ENCODE measurements at regions not wholly inside any gene's neighbourhood (a gene's known extent, or its start where the extent isn't known, plus 50 kb on each side); places are given as distances from the start of the nearest gene placed in this dataset.
A peak's percentile ranks its signal among the peaks of the same experiment; 100 is the strongest.
"Not testable (repeated sequence)": the region's sequence is repeated elsewhere in the genome, so short reads cannot be mapped to it uniquely, and the experiment has no call there.

- H3K27ac Mint-ChIP-seq = no peak overlapping the region
- ATAC-seq (no peak), DNase-seq (ENCODE audit: low spot score in 2 of 2) (no peak)
- no peaks in the 10 kb centered on the region for H3K36me3 Mint-ChIP-seq
- no peaks in the 10 kb centered on the region for H3K4me1 Mint-ChIP-seq
- peaks cover 8% of the 10 kb centered on the region for H3K9me3 Mint-ChIP-seq
- no peak overlapping the region for H3K4me3 Mint-ChIP-seq
These were observed 105.0 kb downstream of the ACTL7B start for GRCh38 chr9:108750661-108751215.

GRCh38 chr9:108748776-108749175 lies 107.0 kb downstream of the ACTL7B start:
- H3K36me3 Mint-ChIP-seq = no peaks in the 10 kb centered on the region
- no peak for DNase-seq (ENCODE audit: low spot score in 2 of 2)
- no peak overlapping the region for H3K4me3 Mint-ChIP-seq
- ATAC-seq = no peak
- H3K4me1 Mint-ChIP-seq = no peaks in the 10 kb centered on the region
- peaks cover 4% of the 10 kb centered on the region for H3K9me3 Mint-ChIP-seq
- no peak overlapping the region for H3K27ac Mint-ChIP-seq

GRCh38 chr9:108746864-108747263 lies 108.9 kb downstream of the ACTL7B start:
- Mint-ChIP-seq H3K36me3 (no peaks in the 10 kb centered on the region), H3K27ac (no peak overlapping the region), H3K4me1 (no peaks in the 10 kb centered on the region), H3K9me3 (no peaks in the 10 kb centered on the region), H3K4me3 (no peak overlapping the region)
- DNase-seq (ENCODE audit: low spot score in 2 of 2) (no peak), ATAC-seq (no peak)

GRCh38 chr9:108746001-108746400 lies 109.8 kb downstream of the ACTL7B start:
- H3K4me1 Mint-ChIP-seq = no peaks in the 10 kb centered on the region
- no peak for ATAC-seq
- no peak overlapping the region for H3K4me3 Mint-ChIP-seq
- no peak for DNase-seq (ENCODE audit: low spot score in 2 of 2)
- no peaks in the 10 kb centered on the region for H3K36me3 Mint-ChIP-seq
- no peaks in the 10 kb centered on the region for H3K9me3 Mint-ChIP-seq
- H3K27ac Mint-ChIP-seq = no peak overlapping the region

- DNase-seq (ENCODE audit: low spot score in 2 of 2) (no peak), ATAC-seq (no peak)
- no peak overlapping the region for H3K4me3 Mint-ChIP-seq
- H3K4me1 Mint-ChIP-seq = no peaks in the 10 kb centered on the region
- no peaks in the 10 kb centered on the region for H3K9me3 Mint-ChIP-seq
- H3K36me3 Mint-ChIP-seq = no peaks in the 10 kb centered on the region
- H3K27ac Mint-ChIP-seq = no peak overlapping the region
These were observed 111.1 kb downstream of the ACTL7B start for GRCh38 chr9:108744641-108745040.

GRCh38 chr9:108743901-108744371 lies 111.8 kb downstream of the ACTL7B start:
- H3K9me3 Mint-ChIP-seq = no peaks in the 10 kb centered on the region
- no peak overlapping the region for H3K4me3 Mint-ChIP-seq
- no peaks in the 10 kb centered on the region for H3K36me3 Mint-ChIP-seq
- DNase-seq (ENCODE audit: low spot score in 2 of 2) = no peak
- ATAC-seq = peak; percentile 31
- H3K4me1 Mint-ChIP-seq = no peaks in the 10 kb centered on the region
- no peak overlapping the region for H3K27ac Mint-ChIP-seq

GRCh38 chr9:108743416-108743815 lies 112.4 kb downstream of the ACTL7B start:
- H3K9me3 Mint-ChIP-seq = no peaks in the 10 kb centered on the region
- H3K4me1 Mint-ChIP-seq = no peaks in the 10 kb centered on the region
- no peaks in the 10 kb centered on the region for H3K36me3 Mint-ChIP-seq
- H3K4me3 Mint-ChIP-seq = no peak overlapping the region
- no peak for ATAC-seq
- no peak overlapping the region for H3K27ac Mint-ChIP-seq
- DNase-seq (ENCODE audit: low spot score in 2 of 2) = no peak

GRCh38 chr9:108742191-108742590 lies 113.6 kb downstream of the ACTL7B start:
- Mint-ChIP-seq H3K9me3 (no peaks in the 10 kb centered on the region), H3K27ac (no peak overlapping the region), H3K4me1 (no peaks in the 10 kb centered on the region), H3K36me3 (no peaks in the 10 kb centered on the region), H3K4me3 (no peak overlapping the region)
- ATAC-seq (no peak), DNase-seq (ENCODE audit: low spot score in 2 of 2) (no peak)

GRCh38 chr9:108731292-108731691 lies 124.5 kb downstream of the ACTL7B start:
- ATAC-seq; H3K27ac Mint-ChIP-seq; H3K9me3 Mint-ChIP-seq; DNase-seq (ENCODE audit: low spot score in 2 of 2); H3K4me3 Mint-ChIP-seq; H3K36me3 Mint-ChIP-seq; H3K4me1 Mint-ChIP-seq: not testable (repeated sequence)

- H3K9me3 Mint-ChIP-seq = peaks cover 9% of the 10 kb centered on the region
- no peak for DNase-seq (ENCODE audit: low spot score in 2 of 2)
- no peaks in the 10 kb centered on the region for H3K36me3 Mint-ChIP-seq
- H3K4me1 Mint-ChIP-seq = no peaks in the 10 kb centered on the region
- no peak overlapping the region for H3K4me3 Mint-ChIP-seq
- ATAC-seq = no peak
- no peak overlapping the region for H3K27ac Mint-ChIP-seq
These were observed 128.1 kb downstream of the ACTL7B start for GRCh38 chr9:108727580-108728111.

- no peaks in the 10 kb centered on the region for H3K36me3 Mint-ChIP-seq
- H3K4me3 Mint-ChIP-seq = no peak overlapping the region
- no peaks in the 10 kb centered on the region for H3K4me1 Mint-ChIP-seq
- no peak overlapping the region for H3K27ac Mint-ChIP-seq
- ATAC-seq (no peak), DNase-seq (ENCODE audit: low spot score in 2 of 2) (no peak)
- H3K9me3 Mint-ChIP-seq = peaks cover 3% of the 10 kb centered on the region
These were observed 131.1 kb downstream of the ACTL7B start for GRCh38 chr9:108724652-108725051.

- no peaks in the 10 kb centered on the region for H3K36me3 Mint-ChIP-seq
- H3K4me3 Mint-ChIP-seq = no peak overlapping the region
- H3K27ac Mint-ChIP-seq = no peak overlapping the region
- H3K4me1 Mint-ChIP-seq = no peaks in the 10 kb centered on the region
- no peak for ATAC-seq
- peaks cover 3% of the 10 kb centered on the region for H3K9me3 Mint-ChIP-seq
- DNase-seq (ENCODE audit: low spot score in 2 of 2) = no peak
These were observed 131.7 kb downstream of the ACTL7B start for GRCh38 chr9:108724122-108724521.

- ATAC-seq (no peak), DNase-seq (ENCODE audit: low spot score in 2 of 2) (no peak)
- Mint-ChIP-seq H3K4me3 (no peak overlapping the region), H3K4me1 (no peaks in the 10 kb centered on the region), H3K27ac (no peak overlapping the region), H3K9me3 (peaks cover 3% of the 10 kb centered on the region), H3K36me3 (no peaks in the 10 kb centered on the region)
These were observed 133.4 kb downstream of the ACTL7B start for GRCh38 chr9:108722396-108722795.

- ATAC-seq = no peak
- no peak for DNase-seq (ENCODE audit: low spot score in 2 of 2)
- no peak overlapping the region for H3K4me3 Mint-ChIP-seq
- H3K36me3 Mint-ChIP-seq = no peaks in the 10 kb centered on the region
- peaks cover 7% of the 10 kb centered on the region for H3K9me3 Mint-ChIP-seq
- no peak overlapping the region for H3K27ac Mint-ChIP-seq
- H3K4me1 Mint-ChIP-seq = no peaks in the 10 kb centered on the region
These were observed 135.6 kb downstream of the ACTL7B start for GRCh38 chr9:108720191-108720642.

GRCh38 chr9:108710424-108710823 lies 145.4 kb downstream of the ACTL7B start:
- Mint-ChIP-seq H3K4me1 (no peaks in the 10 kb centered on the region), H3K4me3 (no peak overlapping the region), H3K36me3 (no peaks in the 10 kb centered on the region), H3K9me3 (peaks cover 6% of the 10 kb centered on the region), H3K27ac (no peak overlapping the region)
- no peak for ATAC-seq
- DNase-seq (ENCODE audit: low spot score in 2 of 2) = no peak

GRCh38 chr9:108709997-108710396 lies 145.8 kb downstream of the ACTL7B start:
- no peak for DNase-seq (ENCODE audit: low spot score in 2 of 2)
- no peak overlapping the region for H3K27ac Mint-ChIP-seq
- H3K9me3 Mint-ChIP-seq = peaks cover 6% of the 10 kb centered on the region
- no peaks in the 10 kb centered on the region for H3K4me1 Mint-ChIP-seq
- H3K36me3 Mint-ChIP-seq = no peaks in the 10 kb centered on the region
- H3K4me3 Mint-ChIP-seq = no peak overlapping the region
- no peak for ATAC-seq

Data from stimulated activated effector memory CD8-positive, alpha-beta T cell treated with anti-CD3 and anti-CD28 coated beads, Interleukin-12 subunit alpha, Interleukin-12 subunit beta, amount 100 ng/mL, for 72 hours (primary cell).